GM18502 (cell line): ENCODE measurements at regions not wholly inside any gene's neighbourhood (a gene's known extent, or its start where the extent isn't known, plus 50 kb on each side); places are given as distances from the start of the nearest gene placed in this dataset.

ENCODE experiments used
- ATAC-seq: cut with Tn5 transposase; IDR thresholded peaks from one replicate; pipeline ENCODE4 v1.9.1; 2021; ENCODE audit warnings: mild to moderate bottlenecking; ENCODE audit not compliant: unreplicated experiment, poor library complexity

DNA sequence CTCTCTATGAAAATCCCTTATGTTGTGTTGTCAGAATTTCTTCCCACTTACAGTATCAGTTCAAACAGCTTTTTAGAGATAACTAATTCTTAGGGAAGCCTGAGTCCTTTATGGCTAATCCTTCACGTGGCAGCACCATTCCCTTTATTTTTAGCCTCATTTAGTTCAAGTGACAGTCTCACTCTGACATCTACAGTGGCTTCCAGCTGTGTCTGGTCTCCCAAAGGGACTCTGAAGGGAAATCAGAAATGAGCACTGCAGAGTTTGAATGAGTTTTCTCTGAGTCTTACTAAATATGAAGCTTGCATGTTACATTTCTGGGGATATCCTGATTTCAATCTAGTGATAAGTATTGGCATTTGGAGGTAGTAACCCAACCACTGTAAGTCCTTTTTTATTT, 1104.1 kb downstream of the CDH11 start:
- ATAC-seq: no peak

DNA sequence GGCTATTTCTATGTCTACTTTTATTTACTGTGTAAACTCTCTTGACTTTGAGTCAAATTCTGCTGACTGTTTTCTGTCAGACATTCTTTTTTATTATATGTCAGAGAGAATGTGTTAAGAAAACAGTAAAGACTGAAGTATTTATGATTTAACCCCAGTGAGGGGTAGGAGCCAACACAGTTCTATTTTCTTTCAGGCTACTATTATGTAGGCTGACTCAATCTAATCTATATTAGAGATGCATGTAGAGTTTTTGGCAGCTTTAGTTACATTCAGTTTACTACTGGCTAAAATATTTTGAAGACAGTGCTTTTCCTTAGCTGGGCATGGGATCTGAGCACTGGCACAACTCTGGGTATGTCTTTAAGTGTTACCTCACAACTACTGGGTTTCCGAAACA, 1108.0 kb downstream of the CDH11 start:
- no peak for ATAC-seq

DNA sequence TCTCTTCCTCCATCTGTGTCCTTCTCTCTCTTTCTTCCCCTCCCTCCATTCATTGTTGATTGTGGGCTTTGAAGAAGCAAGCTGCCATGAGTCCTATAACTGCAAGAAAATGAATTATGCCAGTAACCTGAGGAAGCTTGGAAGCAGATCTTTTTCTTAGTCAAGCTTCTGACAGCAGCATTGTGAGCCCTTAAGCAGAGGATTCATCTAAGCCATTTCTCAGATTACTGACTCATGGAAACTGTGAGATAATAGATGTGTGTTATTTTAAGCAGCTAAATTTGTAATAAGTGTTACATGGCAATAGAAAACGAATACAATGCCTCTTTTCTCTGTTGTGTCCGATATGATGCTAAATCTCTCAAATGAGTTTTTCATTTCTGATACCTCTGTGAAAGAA, 1109.7 kb downstream of the CDH11 start:
- ATAC-seq: no peak

DNA sequence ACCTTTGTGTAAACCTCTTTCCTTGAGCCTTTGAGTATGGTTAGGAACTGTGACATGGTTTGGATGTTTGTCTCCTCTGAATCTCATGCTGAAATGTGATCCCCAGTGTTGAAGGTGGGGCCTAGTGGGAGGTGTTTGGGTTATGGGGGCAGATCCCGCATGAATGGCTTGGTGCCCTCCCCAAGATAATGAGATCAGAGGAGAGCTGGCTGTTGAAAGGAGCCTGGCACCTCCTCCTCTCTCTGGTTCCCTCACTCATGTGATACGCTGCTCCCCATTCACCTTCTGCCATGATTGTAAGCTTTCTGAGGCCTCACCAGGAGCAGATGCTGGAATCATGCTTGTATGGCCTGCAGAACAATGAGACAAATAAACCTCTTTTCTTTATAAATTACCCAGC, 1110.2 kb downstream of the CDH11 start:
- ATAC-seq: no peak

DNA sequence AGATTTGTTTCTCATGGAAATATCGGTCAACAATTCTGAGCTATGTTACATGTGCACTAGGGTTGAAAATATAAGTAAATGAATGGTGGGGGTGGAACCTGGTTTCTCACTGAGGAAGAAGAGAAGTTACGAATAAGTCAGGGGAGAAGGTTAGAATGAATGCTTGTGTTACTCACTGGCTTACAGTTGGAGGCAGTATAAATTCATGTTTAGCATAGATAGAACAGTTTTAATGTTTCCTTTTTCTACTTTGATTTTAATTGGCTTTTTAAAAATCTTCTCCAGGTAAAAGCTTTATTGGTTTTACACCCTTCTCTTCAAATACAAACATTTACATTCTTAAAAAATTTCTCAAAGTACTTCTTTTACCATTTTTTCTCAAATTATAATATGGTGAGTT, 1113.7 kb downstream of the CDH11 start:
- ATAC-seq: no peak

DNA sequence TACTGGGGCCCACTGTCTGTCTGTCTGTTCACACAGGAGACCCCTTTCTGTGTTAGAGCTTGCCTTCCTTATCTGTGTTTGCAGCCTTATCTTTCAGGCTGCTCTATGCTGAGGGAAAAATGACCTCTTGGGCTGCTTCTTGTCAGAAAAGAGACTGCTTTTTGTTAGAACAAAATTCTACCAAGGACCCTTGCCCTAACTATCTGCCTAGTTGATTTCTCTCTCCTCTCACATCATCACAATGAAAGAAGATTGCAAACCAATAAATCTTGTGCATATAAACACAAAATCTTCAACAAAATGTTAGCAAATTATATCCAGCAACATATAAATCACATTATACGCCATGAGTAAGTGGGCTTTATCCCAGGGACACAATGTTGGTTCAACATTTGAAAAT, 1117.7 kb downstream of the CDH11 start:
- no peak for ATAC-seq

DNA sequence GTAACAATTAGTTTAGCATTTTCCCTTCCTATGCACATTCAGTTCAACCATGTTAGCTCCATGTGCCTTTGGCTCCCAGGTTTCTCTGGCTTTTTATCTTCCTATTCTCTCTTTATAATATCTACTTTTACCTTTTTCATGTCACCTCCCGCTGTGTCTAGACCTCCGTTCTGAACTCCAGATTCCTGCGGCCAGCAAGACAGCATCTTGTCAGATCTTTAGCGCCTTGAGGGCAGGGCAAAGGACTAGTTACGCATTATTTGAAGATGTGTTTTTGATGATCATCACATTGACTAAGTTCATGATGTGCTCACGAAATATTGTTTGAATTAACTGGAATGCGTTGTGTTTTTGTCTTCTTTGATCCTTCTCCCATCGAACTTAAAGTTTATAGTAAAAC, 1126.8 kb downstream of the CDH11 start:
- no peak for ATAC-seq

DNA sequence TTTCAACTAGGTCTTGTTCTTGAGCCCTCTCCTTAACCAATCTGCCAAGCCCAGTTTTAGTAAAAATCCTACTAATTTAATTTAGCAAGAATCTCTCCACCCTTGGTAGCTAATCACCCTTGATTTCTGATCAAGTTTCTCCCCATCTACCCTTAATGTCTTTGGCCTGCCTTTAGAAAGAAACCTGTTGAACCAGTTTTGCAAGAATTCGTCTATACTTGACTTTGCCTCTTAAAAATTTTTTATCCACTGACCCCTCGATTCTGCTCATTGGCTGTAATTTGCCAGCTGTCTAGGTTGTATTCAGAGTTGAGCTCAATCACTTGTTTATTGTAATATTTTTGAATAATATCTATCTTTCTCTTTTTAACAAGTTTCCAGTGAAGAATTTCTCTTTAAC, 1138.5 kb downstream of the CDH11 start:
- ATAC-seq: no peak

DNA sequence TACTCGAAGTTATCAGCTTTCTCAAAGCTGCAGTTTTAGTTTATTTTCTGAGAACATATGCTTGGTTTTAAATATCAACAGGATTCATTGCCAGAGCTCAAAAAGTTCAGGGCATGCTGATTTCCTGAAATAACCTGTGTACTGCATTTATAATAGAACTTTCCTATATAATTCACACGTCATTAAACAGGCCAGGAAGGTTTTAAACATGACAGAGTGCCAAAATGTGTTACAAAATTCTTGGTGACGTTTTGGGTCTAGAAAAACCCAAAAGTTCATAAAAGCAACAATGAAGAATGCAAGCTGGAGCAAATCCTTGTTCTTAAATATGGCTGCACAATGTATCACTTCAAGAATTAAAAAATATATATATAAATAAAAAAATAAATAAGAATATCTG, 1139.1 kb downstream of the CDH11 start:
- ATAC-seq: no peak

DNA sequence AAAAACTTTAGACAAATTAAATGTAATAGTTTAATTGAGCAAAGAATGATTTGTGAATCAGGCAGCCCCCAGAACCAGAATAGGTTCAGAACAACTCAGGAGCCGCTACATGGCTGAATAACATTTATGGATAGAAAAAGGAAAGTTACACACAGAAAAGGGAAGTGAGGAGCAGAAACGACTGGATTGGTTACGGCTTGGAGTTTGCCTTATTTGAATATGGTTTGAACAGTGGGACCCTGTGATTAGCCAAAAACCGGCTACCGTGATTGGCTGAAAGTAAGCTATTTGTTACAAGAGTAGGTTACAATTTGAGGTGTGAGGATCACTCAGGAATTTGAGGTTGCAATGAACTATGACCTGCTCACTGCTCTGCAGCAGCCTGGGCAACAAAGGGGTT, 1139.8 kb downstream of the CDH11 start:
- ATAC-seq: no peak

DNA sequence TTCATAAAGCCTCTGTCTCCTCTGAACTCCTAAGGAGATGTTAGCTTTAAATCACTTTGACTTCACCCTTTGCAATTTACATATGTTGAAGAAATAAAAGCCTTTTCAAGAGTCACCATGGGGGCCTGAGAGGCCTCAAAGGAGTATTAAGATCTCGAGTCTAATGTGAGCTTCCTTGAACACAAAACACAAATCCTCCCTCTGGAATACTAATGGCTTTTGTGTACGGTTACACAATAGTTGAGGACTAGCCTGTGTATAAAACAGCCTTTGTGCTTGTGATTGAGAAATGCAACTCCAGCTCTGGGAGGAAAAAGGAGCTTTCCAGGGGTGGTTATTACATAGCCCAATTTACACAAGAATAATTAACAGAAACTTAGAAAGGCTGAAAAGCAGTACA, 1140.2 kb downstream of the CDH11 start:
- ATAC-seq: no peak

DNA sequence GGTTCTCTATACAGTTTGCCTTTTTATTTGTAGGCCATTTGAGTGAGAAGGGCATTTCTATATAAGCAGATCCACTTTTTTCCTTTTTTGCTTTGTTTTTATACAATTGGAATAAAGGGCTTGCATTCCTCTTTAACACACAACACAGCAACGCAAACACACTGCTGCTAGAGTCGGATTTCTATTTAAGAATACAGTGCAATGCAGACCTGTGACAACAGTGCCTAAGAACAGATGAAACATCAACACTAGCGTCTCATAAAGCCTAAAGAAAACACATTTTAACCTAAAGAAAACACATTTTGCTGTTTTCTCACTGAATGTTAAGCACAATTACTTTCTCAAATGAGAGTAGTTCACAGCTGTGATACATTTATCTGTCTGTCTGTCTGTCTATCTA, 1141.1 kb downstream of the CDH11 start:
- no peak for ATAC-seq

DNA sequence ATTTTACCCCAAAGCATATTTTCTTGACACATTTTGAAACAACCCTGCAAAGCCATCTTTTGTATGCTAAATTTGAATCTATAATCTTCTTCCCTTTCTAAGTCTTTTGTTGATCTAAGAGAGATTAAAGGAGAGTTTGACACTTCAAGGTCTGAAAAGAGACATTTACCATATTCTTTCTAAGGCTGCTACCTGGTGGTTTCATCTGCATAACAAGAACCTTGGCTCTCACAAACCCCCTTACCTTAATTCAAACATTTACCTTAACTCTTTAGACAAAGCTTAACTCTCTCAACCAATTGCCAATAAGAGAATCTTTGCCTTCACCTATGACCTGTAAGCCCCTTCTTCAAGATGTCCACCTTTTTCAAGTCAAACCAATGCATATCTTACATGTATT, 1143.6 kb downstream of the CDH11 start:
- ATAC-seq: no peak

DNA sequence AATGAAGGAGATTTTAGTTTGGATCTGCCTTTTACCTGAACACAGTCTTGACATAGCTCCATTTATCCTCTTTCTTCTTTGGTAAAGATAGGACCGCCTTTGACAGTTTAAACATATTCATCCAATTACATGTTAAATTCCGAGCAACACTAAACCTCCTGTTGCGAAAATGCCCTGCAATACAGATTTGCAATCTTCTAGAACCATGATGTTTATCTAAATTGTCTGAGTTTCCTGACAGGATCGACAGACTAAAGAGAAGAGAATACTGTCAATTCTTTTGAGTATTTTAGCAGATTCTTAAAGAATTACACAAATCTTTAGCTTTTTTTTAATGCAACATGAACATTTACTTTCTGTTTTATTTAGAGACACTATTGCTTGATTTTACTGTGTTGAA, 1145.5 kb downstream of the CDH11 start:
- no peak for ATAC-seq

DNA sequence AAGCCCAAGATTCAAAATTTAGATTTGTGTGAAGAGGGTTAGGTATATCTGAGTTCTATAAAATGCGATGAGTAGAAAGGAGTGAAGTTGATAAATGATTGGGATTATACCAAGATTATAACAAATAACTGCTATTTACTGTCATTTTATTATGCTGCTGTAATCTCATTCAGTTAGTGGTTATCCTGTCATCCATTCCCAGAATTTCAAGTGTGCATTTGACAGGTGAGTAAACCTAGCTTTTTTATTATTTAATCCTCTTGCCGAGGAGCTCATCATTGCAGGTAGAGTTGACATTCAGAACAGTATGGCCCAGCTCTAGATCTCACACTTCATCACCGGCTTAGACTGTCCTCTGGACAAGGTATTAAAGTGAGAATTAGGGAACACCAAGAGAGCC, 1146.2 kb downstream of the CDH11 start:
- ATAC-seq: no peak

DNA sequence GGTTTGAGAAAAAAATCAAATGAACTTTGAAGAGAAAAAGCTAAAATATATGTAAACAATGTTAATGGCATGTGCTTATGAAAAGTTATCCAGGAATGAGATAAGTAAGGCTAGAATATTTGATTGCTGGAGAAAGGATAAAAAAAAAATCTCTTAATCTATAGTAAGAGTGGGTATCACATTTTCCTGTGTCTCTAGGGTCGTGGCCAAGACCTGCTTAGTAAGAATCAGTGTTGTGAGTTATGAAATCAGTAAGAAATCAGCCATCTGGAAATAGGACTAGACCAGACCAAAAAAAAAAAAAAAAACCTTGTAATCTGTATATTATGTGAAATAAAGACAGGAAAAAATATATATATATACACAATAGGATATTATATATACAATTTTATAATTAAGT, 1153.9 kb downstream of the CDH11 start:
- ATAC-seq: no peak

DNA sequence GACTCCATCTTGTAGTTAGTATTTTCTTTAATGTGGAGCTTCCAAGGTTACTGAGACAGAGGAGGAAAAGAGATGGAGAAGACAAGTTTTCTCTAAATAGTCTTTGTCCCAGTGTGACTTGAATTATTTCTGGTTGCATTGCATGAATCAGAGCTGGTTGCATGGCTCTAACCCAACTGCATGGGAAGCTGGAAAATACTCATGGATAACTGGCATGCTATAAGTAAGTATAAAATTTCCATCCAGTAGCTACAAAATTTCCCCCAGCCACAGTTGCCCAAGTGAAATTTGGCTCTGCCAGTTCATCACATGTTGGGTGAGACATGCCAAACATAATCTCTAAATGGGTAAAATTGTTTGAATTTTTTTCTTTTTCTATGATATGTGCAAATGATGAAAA, 1161.5 kb downstream of the CDH11 start:
- no peak for ATAC-seq

DNA sequence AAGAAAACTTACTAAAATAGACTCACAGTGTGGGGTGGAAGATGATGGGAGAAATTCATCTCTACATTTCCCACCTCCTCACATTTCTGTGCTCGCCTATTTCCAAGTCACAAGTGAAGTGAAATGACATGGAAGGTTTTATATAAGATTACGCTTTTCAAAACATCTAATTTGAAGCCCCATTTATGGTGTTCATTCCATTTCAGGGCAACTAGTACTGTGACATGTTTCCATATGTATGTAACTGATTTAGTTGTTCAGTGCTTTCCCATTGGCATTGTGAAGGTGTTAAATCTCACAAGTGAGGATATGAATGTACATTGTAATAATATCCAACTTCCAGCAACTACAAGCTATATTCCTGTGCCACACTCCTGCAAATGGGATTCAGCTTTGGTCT, 1174.8 kb downstream of the CDH11 start:
- no peak for ATAC-seq

DNA sequence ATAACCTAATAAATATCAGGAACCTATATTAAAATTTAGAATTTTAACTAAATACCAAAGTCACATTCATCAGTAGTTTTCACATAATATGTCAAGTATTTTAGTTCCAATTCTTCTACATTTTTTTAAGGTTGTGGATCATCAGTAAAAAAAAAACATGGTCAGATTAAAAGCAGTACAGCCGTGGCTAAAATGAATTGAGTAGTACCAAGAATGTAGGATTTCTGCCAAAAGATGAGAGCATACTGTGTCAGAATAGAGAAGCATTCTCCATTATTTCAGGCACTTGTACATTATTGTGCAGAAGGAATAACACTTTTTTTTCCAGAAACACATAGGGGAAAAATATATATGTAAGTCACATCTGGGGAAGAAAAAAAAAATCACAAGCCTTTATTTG, 1176.1 kb downstream of the CDH11 start:
- ATAC-seq: no peak

DNA sequence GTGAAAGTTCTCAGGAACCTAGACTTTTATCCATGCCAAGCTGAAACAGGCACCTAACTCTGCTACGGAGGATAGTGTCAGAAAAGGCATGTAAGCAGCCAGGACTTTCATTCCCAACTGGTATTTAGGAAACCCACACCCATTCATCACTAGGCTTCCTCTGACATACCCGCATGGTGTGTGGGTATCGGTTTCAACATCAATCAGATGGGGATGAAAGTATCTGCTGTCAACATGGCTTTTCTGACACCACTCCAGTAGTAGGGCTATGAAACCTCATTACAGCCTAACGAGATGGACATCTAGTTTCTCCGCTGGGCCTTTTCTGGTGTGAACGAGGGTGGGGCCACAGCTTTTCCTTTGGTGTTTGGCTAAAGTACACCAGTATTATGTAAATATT, 1178.3 kb downstream of the CDH11 start:
- ATAC-seq: no peak

DNA sequence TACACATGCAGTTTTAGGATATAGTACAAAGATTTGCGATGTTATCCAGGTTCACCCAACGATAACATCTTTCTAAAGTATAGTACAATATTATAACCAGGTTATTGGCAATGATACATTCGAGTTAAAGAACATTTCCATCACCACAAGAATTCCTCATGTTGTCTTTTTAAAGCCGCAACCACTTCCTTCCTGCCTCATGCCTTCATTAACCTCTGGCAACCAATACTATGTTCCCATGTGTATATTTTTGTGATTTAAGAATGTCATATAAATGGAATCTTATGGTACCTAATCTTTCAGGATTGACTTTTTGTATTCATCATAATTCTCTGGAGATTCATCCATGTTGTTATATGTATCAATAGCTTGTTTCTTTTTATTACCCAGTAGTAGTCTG, 1183.2 kb downstream of the CDH11 start:
- no peak for ATAC-seq

DNA sequence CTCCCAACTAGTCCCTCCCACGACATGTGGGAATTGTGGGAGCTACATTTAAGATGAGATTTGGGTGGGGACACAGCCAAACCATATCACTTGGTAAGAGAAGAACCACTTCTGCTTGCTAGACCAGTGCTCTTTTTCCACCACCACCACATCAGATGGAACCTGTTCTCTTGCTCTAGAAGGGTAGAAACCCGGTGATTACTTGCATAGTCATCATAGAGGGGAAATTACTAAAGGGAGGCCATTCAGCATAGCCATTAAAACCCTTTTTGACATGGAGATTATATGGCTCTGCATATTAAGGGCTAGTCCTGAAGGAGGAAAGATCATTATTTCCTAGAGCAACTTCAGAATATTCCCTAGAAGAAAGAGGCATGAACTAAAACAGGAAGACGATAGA, 1188.0 kb downstream of the CDH11 start:
- ATAC-seq: no peak

DNA sequence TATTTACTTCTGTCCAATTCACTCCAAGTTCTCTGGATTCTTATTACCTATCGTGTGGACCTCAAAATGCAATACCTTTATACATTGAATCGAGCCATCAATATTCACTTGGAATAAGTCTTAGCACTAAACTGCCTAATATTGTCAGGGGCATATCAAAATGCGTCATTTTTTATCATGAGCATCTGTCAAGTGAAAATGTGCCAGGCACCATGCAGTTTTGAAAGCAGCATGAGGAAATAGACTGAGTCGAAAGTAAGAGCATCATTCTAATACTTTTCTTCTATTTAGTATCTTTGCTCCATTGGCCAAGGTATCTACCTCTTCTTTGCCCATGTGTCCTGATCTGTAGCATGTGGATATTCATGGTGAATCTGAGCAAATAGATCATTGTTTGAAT, 1193.4 kb downstream of the CDH11 start:
- ATAC-seq: no peak

DNA sequence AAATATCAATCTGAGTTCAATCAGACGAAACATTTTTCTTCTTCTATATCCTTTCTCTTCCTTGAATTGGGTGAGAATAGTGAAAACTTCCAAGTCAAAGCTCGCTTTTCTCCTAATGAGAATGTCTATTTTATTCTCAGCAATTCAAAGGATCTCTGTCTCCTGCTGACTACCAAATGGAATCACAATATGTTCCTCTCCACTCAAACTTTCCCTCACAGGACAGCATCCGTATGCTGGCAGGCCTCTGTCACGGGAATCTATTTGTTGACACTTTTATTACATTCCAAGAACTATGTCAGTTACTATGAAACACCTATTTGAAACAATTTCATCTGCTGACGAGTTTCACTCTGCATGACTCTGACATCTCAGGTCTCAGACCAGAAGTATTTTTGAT, 1196.6 kb downstream of the CDH11 start:
- no peak for ATAC-seq
